M059J (cell line): ENCODE measurements at regions not wholly inside any gene's neighbourhood (a gene's known extent, or its start where the extent isn't known, plus 50 kb on each side); places are given as distances from the start of the nearest gene placed in this dataset.
"Not testable (repeated sequence)": the region's sequence is repeated elsewhere in the genome, so short reads cannot be mapped to it uniquely, and the experiment has no call there.

Experiments used
- DNase-seq: peaks from one replicate; pipeline ENCODE4 v3.0.0-alpha.2; 2012; ENCODE audit warnings: low read depth

DNA sequence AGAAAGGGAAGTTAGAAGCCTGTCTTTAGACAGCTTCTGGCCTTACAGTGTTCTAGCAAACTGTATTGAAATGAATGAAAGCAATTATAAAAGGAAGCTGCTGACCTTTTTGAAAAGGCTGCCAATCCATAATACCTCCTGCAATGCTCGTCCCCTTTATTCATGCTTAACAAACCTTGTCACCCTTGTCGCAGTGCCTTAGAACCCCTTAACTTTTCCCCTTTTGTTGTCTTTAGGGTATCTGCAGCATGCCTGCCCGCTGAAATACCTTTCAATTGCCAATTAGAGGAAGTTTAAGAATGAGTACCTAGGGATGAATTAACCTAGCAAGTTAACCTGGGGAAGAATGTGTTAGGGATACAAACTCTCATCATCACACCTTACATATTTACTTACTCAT is 731.2 kb downstream of the RERGL start:
- DNase-seq, result no peak

DNA sequence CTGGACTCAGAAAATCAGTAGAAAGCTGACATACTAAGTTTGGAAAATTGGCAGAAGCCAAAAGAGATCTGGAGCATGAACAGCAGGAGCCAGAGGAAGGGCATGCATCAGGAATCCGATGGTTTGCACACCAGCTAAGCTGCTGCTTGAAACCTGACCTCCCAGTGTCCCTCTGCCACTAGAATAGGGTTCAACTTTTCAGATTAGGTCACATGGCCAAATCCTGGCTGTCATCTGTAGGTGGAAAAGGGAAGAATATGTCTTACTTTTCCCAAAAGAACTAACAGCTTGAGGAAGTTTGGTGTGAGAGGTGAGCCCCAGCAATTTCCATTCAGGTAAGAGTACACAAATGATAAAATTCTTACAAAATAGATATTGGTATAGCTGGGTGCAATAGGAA is 732.6 kb downstream of the RERGL start:
- no peak for DNase-seq

DNA sequence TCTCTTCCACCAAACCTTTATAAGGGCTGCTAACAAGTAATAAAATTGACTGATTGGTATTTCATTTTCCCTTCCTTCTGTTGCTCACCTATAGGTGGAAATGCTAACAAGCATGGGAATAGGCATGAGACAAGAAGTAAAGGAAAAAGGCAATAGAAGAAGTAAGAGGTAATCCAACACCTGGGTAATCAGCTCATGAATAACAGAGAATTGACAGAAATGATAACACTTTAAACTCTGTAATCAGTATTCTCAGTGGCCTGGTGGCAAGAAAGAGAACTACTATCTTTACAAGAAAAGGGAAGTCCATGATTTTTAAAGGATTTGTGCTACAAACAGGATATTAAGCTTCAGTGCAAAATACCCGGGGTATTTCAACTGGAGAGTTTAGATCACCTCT is 737.8 kb downstream of the RERGL start:
- no peak for DNase-seq

- no peak for DNase-seq
Measured at GRCh38 chr12:17348311-17348710, 741.7 kb downstream of the RERGL start.

- no peak for DNase-seq
Measured at GRCh38 chr12:17344649-17345048, 738.7 kb upstream of the LMO3 start.

DNA sequence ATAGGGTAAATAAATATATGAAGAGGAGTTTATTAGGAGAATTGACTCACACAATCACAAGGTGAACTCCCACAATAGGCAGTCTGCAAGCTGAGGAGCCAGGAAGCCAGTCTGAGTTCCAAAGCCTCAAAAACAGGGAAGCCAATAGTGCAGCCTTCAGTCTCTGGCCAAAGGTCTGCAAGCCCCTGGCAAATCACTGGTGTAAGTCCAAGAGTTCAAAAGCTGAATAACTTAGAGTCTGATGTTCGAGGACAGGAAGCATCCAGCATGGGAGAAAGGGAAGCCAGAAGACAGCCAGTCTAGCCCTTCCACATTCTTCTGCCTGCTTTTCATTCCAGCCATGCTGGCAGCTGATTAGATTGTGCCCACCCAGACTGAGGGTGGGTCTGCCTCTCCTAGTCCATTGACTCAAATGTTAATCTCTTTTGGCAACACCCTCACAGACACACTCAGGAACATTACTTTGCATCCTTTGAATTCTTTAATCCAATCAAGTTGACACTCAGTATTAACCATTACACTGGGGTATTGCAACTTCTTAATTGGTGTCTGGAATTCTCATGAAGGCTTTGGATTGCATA is 736.5 kb upstream of the LMO3 start:
- DNase-seq, result no peak

GRCh38 chr12:17335487-17335886 is 729.5 kb upstream of the LMO3 start:
- no peak for DNase-seq

GRCh38 chr12:17334784-17335183 is 728.8 kb upstream of the LMO3 start:
- no peak for DNase-seq

- no peak for DNase-seq
Measured at GRCh38 chr12:17333287-17333686, 727.3 kb upstream of the LMO3 start.

DNA sequence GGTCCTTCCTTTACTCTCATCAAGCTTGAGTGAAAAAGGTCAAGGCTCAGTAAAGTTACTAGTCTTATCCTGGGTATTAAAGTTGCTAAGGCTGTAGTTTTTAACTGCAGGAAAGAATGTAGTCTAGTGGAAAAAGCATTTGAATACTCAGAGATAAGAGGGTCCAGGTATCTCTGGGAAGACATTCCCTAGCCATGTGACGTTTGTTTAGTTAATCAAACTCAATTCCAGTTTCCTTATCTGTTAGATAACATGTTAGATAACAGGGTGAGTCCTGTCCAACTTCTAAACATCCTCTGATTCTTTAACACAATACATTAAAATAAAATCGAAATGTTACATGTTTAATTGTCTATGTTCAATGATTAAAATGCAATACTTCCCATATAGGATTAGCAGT is 720.7 kb upstream of the LMO3 start:
- no peak for DNase-seq

DNA sequence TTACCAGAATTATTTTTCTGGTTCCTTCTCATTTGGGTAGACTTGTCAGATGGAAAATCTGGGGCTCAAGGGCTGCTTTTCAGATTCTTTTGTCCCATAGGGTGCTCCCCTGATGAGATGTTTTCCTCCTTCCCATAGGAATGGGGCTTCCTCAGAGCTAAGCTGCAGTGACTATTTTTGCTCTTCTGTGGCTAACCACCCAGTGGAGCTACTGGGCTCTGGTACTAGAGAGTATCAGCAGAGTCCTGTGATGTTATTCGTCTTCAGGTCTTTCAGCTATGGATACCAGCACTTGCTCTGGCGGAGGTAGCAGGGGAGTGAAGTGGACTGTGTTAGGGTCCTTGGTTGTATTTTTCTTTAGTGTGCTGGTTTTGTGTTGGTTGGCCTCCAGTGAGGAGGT is 716.1 kb upstream of the LMO3 start:
- DNase-seq, result no peak

DNA sequence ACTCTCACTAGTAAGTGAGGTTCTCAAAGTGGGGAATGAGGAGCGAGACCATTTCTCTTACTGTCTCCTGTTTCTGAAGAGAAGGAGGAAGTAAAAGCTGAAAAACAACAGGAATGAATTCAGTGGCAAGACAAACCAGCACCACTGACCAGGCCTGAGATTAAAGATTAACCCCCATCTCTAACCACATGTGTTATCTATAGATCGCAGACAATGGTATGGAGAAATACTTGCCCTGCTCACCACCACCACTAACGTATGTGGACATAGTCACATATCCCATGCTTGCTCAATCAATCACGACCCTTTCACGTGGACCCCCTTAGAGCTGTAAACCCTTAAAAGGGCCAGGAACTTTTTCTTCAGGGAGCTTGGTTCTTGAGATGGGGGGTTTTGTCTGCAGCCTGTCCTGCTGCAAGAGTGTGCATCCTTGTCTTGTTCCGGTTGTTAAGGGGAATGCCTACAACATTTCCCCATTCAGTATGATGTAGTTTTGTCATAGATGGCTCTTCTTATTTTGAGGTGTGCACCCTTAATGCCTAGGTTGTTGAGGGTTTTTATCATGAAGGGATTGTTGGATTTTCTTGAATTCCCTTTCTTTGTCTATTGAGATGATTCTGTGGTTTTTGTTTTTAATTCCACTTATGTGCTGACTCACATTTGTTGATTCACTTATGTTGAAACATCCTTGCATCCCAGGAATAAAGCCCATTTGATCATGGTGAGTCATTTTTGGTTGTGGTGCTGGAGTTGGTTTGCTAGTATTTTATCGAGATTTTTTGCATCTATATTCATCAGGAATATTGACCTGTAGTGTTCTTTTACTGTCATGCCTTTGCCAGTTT is 698.8 kb upstream of the LMO3 start:
- DNase-seq, result peak; percentile 9

GRCh38 chr12:17302001-17302400 is 696.0 kb upstream of the LMO3 start:
- DNase-seq, result no peak

GRCh38 chr12:17301544-17301943 is 695.6 kb upstream of the LMO3 start:
- no peak for DNase-seq

DNA sequence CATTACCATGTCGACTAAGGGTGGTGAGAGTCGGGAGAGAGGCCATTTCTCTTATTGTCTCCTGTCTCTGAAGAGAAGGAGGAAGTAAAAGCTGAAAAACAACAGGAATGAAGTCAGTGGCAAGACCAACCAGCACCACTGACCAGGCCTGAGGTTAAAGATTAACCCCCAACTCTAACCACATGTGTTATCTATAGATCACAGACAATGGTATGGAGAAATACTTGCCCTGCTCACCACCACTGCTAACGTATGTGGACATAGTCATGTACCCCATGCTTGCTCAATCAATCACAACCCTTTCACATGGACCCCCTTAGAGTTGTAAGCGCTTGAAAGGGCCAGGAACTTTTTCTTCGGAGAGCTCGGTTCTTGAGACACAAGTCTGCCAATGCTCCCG is 690.9 kb upstream of the LMO3 start:
- DNase-seq, result no peak

DNA sequence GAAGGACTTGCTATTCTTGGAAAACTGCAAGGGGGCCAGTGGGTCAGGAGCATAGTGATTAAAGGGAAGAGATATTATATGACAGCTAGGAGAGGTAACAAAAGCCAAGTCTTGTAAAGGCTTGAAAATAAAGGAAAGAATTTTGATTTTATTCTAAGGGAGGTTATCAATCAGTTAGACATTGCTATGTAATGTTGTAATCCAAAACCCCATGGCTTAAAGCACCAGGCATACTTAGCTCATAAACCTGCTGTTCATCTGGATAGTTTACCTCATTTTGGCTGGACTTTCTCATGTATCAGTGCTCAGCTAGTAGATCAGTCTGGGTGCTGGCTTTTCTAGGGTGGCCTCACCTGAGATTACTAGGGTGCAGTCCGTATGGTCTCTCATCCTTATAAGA is 680.9 kb upstream of the LMO3 start:
- DNase-seq, result no peak

DNA sequence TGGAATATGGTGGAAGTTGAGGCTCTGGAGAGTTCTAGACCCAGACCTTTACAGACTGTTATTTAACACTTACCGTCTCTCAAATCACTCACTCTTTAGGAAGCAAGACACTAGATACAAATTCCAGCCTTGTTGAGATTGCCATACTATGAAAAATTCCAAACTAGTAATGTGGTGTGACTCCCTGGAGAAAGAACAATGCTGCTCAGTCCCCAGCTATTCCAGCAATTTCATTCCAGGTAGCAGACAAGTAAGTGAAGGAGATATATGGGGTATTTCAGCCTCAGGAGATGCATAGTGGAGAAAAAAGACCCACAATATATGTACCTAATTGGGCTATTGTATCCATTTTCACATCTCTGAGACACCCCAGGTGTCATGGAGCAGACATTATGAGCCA is 678.9 kb upstream of the LMO3 start:
- no peak for DNase-seq

- no peak for DNase-seq
Measured at GRCh38 chr12:17283563-17283962, 677.6 kb upstream of the LMO3 start.

DNA sequence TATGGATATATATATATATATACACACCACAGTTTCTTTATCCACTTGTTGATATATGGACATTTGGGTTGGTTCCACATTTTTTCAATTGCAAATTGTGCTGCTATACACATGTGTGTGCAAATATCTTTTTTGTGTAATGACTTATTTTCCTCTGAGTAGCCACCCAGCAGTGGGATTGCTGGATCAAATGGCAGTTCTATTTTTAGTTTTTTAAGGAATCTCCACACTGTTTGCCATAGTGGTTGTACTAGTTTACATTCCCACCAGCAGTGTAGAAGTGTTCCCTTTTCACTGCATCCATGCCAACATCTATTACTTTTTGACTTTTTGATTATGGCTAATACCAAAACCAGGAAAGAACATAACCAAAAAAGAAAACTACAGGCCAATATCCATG is 676.2 kb upstream of the LMO3 start:
- not testable (repeated sequence) for DNase-seq

- no peak for DNase-seq
Measured at GRCh38 chr12:17278946-17279345, 673.0 kb upstream of the LMO3 start.

- no peak for DNase-seq
Measured at GRCh38 chr12:17276196-17276595, 670.2 kb upstream of the LMO3 start.

DNA sequence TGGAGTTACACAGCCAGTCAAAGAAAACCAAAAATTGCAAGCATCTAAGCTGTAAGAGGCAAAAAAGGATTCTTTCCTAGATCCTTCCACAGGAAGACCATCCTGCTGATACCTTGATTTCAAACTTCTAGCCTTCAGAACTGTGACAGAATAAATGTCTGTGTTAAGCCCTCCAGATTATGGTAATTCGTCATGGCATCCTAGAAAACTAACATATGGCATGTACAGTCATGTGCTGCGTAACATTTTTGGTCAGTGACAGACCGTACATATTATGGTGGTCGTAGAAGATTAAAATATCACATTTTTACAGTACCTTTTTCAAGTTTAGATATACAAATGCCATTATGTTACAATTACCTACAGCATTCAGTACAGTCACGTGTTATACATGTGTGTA is 660.9 kb upstream of the LMO3 start:
- DNase-seq, result no peak

DNA sequence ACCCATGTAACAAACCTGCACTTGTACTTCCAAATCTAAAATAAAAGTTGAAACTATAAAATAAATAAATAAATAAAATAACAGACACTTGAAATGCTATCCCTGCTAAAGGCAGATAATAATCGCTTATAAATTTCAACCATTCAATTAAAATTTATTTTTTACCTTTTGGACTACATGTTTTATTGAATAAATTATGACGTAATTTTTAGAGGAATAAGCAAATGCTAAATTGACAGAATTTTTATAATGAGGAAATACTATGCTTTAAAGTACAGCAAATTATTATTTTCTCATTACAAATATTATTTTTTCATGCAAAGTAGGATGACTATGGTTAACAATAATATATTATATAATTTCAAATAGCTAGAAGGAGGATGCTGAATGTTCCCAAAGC is 658.6 kb upstream of the LMO3 start:
- no peak for DNase-seq

DNA sequence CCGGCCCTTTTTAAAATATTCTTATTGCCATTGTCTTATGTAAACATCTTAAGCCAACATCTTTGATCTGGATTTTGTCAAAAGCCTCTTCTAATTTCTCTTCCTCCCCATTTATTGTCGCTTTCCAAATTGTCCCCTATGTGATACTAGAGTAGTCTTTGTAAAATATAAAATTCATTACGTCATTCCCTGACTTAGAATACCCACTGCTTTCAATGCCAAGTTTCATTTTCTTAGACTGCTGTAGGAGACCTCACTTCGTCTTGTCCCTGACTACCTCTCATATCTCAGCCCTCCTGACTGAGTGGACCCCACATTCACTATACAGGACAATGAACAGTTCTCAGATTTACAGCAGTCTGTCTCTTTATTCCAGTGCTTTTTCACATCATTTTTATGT is 633.9 kb upstream of the LMO3 start:
- DNase-seq, result no peak
